Activated naive CD8-positive, alpha-beta T cell treated with anti-CD3 and anti-CD28 coated beads, Interleukin-2, amount 10 ng/mL, durations not matched to agents 7 days and 5 days (primary cell): ENCODE measurements at regions not wholly inside any gene's neighbourhood (a gene's known extent, or its start where the extent isn't known, plus 50 kb on each side); places are given as distances from the start of the nearest gene placed in this dataset.

Experiments
- ATAC-seq: fragments of 150-1000 bp; cut with Tn5 transposase; one replicate; pipeline ENCODE4 v1.10.0; 2021; ENCODE audit warnings: low read depth, moderate library complexity
- POLR2A ChIA-PET: fragments of 350-600 bp; sonication (Branson Sonifier 250); formaldehyde crosslinking; loops from one replicate; lab custom pipeline; 2021; ENCODE audit warnings: antibody characterized with exemption; lab: Charles Lee
- DNase-seq: peaks from one replicate; pipeline ENCODE4 v3.0.0; 2021
- H3K27ac Mint-ChIP-seq: one replicate; pipeline ENCODE4 v1.8.0; 2022; ENCODE audit warnings: mild to moderate bottlenecking, mixed read lengths
- H3K27me3 Mint-ChIP-seq: one replicate; pipeline ENCODE4 v1.8.0; 2022; ENCODE audit warnings: mild to moderate bottlenecking, moderate library complexity, mixed read lengths
- H3K36me3 Mint-ChIP-seq: one replicate; pipeline ENCODE4 v1.8.0; 2021; ENCODE audit warnings: mild to moderate bottlenecking, mixed read lengths
- H3K4me1 Mint-ChIP-seq: one replicate; pipeline ENCODE4 v1.8.0; 2021; ENCODE audit warnings: mixed read lengths
- H3K4me3 Mint-ChIP-seq: one replicate; pipeline ENCODE4 v1.8.0; 2022; ENCODE audit warnings: mild to moderate bottlenecking, moderate library complexity, mixed read lengths
- H3K9me3 Mint-ChIP-seq: one replicate; pipeline ENCODE4 v1.8.0; 2021; ENCODE audit warnings: mixed read lengths

DNA sequence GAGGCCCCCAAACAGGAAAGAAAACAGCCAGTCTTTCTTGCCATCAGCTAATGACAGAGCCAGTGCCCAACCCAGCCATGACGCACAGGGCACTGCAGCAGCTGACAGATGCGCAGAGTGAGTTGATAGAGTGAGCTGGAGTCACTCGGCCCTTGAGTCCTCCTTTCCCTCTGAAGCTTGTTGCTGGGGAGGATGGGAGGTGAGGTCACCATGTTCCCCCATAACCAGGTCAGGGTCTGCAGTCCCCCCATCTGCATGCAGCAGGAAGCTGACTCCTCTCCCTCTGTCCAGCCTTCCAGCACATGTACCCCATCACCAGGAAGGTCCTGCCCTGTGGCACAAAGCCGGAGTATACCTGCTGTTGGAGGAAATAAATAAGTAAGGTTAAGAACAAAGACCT is 174.6 kb downstream of the ABHD5 start:
- Mint-ChIP-seq H3K9me3 (no peaks in the 10 kb centered on the region), H3K27ac (no peak overlapping the region), H3K36me3 (no peaks in the 10 kb centered on the region), H3K27me3 (peaks cover 17% of the 10 kb centered on the region), H3K4me3 (no peak overlapping the region), H3K4me1 (no peaks in the 10 kb centered on the region)
- DNase-seq (no peak), ATAC-seq (no peak)
- POLR2A ChIA-PET = no interaction called here

- Mint-ChIP-seq H3K36me3 (no peaks in the 10 kb centered on the region), H3K27me3 (peaks cover 17% of the 10 kb centered on the region)
- POLR2A ChIA-PET = no interaction called here
Measured at GRCh38 chr3:43865887-43866528, 175.3 kb downstream of the ABHD5 start.

GRCh38 chr3:43866529-43867353 is 176.0 kb downstream of the ABHD5 start:
- H3K4me3 Mint-ChIP-seq = no peak overlapping the region
- DNase-seq (no peak), ATAC-seq (no peak)
- H3K36me3 Mint-ChIP-seq = no peaks in the 10 kb centered on the region
- H3K4me1 Mint-ChIP-seq = no peaks in the 10 kb centered on the region
- no peak overlapping the region for H3K27ac Mint-ChIP-seq
- POLR2A ChIA-PET = no interaction called here
- H3K9me3 Mint-ChIP-seq = no peaks in the 10 kb centered on the region
- H3K27me3 Mint-ChIP-seq = peaks cover 18% of the 10 kb centered on the region

More at GRCh38 chr3:43865887-43866528, 175.3 kb downstream of the ABHD5 start:
- DNase-seq (no peak), ATAC-seq (no peak)
- Mint-ChIP-seq H3K4me1 (no peaks in the 10 kb centered on the region), H3K9me3 (no peaks in the 10 kb centered on the region), H3K27ac (no peak overlapping the region), H3K4me3 (no peak overlapping the region)

GRCh38 chr3:43867436-43868072 is 176.8 kb downstream of the ABHD5 start:
- Mint-ChIP-seq H3K4me3 (no peak overlapping the region), H3K9me3 (no peaks in the 10 kb centered on the region), H3K27ac (no peak overlapping the region), H3K36me3 (no peaks in the 10 kb centered on the region), H3K4me1 (no peaks in the 10 kb centered on the region), H3K27me3 (peaks cover 26% of the 10 kb centered on the region)
- no peak for DNase-seq
- POLR2A ChIA-PET = no interaction called here
- no peak for ATAC-seq

- H3K9me3 Mint-ChIP-seq = peaks cover 2% of the 10 kb centered on the region
- H3K27ac Mint-ChIP-seq = no peak overlapping the region
- no peaks in the 10 kb centered on the region for H3K36me3 Mint-ChIP-seq
- POLR2A ChIA-PET = no interaction called here
- DNase-seq (no peak), ATAC-seq (no peak)
- no peaks in the 10 kb centered on the region for H3K4me1 Mint-ChIP-seq
- peaks cover 22% of the 10 kb centered on the region for H3K27me3 Mint-ChIP-seq
- no peak overlapping the region for H3K4me3 Mint-ChIP-seq
Measured at GRCh38 chr3:43869491-43869890, 178.8 kb downstream of the ABHD5 start.

DNA sequence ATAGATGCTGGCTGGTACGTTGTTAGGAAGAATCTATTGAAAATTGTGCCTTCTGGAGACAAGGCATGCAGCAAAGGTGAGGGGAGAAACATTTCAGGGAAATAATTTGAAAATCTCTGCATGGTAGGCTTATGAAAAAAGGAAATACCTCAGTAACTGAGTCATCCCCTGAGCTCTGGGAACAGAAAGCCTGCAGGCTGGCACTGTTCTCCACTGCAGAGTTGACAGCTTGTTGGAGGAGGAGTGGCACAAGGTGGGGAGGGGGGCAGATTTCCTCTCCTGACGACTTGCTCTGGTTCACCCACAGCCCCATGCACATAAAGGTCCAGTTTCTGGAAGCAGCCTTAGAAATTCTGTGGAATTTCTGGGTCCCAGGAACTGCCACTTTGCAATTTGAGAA is 179.4 kb downstream of the ABHD5 start:
- H3K4me1 Mint-ChIP-seq = no peaks in the 10 kb centered on the region
- H3K9me3 Mint-ChIP-seq = peaks cover 2% of the 10 kb centered on the region
- no peak overlapping the region for H3K27ac Mint-ChIP-seq
- H3K36me3 Mint-ChIP-seq = no peaks in the 10 kb centered on the region
- H3K4me3 Mint-ChIP-seq = no peak overlapping the region
- ATAC-seq = no peak
- DNase-seq = no peak
- peaks cover 19% of the 10 kb centered on the region for H3K27me3 Mint-ChIP-seq
- POLR2A ChIA-PET = no interaction called here

DNA sequence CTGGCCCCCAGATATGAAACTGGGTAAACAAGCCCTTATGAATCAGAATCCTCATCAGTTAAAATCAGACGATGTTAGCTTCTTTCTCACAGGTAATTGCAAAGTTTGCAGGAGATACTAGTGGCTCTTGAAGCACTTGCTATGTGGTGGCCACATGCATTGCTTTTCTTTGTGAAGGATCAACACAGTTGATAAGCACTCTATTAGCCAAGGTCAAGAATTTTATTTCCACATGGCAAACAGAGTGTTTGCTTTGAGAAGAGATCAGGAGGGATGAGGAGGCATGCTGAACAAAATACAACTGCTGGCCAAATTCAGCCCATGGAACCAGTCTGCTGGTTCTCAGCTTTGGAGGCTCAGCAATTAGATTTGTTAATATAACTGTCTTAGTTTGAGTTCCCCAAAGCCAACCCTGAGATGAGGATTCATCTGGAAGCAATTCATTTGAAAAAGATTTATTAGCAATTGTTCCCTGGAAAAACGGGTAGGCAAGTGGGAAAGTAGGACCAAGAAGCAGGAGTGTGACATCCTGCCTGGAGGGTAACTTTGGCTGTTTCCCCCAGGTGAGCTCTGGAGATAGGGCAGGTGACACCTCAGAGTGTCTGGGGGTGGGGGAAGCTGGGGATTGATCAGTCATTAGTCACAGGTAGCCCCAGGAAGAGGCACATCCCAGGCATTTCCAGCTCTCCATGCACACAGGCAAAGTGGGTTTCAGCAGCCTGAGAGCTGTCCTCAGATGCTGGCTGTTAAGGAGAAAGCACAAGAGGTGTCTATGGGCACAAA is 180.3 kb downstream of the ABHD5 start:
- peaks cover 19% of the 10 kb centered on the region for H3K27me3 Mint-ChIP-seq
- no peaks in the 10 kb centered on the region for H3K36me3 Mint-ChIP-seq

GRCh38 chr3:43871627-43872245 is 181.0 kb downstream of the ABHD5 start:
- H3K4me3 Mint-ChIP-seq = no peak overlapping the region
- ATAC-seq (no peak), DNase-seq (no peak)
- POLR2A ChIA-PET = no interaction called here
- H3K27me3 Mint-ChIP-seq = peaks cover 19% of the 10 kb centered on the region
- H3K36me3 Mint-ChIP-seq = no peaks in the 10 kb centered on the region
- H3K9me3 Mint-ChIP-seq = peaks cover 2% of the 10 kb centered on the region
- no peak overlapping the region for H3K27ac Mint-ChIP-seq
- no peaks in the 10 kb centered on the region for H3K4me1 Mint-ChIP-seq

More for the DNA sequence above, 180.3 kb downstream of the ABHD5 start:
- H3K4me1 Mint-ChIP-seq = no peaks in the 10 kb centered on the region
- no peak overlapping the region for H3K4me3 Mint-ChIP-seq
- H3K27ac Mint-ChIP-seq = no peak overlapping the region
- ATAC-seq = no peak
- no peak for DNase-seq
- peaks cover 2% of the 10 kb centered on the region for H3K9me3 Mint-ChIP-seq
- POLR2A ChIA-PET = no interaction called here

DNA sequence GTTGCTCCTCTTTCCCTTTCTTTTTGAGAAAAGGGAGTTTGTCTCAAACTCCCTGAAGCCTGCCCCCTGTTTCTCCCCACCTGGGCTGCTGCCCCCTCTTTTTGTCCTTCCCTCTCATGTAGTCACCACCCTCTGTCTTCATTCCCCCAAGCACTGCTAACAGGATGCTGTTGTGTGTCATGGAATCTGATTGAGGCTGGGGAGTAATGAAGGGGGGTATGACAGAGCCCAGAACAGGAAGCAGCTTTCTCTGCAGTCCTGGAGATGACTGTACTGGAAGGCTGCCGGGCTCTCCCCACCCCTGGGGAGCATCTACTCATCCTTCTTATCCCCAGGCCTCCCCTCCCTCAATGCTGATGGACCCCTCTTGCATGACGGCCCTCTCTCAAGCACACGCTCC is 181.6 kb downstream of the ABHD5 start:
- POLR2A ChIA-PET = no interaction called here
- no peak for ATAC-seq
- Mint-ChIP-seq H3K9me3 (peaks cover 2% of the 10 kb centered on the region), H3K36me3 (no peaks in the 10 kb centered on the region), H3K27ac (no peak overlapping the region), H3K27me3 (peaks cover 16% of the 10 kb centered on the region), H3K4me1 (no peaks in the 10 kb centered on the region), H3K4me3 (no peak overlapping the region)
- no peak for DNase-seq

- Mint-ChIP-seq H3K36me3 (no peaks in the 10 kb centered on the region), H3K27ac (no peak overlapping the region), H3K4me3 (no peak overlapping the region), H3K27me3 (peaks cover 16% of the 10 kb centered on the region), H3K9me3 (peaks cover 2% of the 10 kb centered on the region), H3K4me1 (no peaks in the 10 kb centered on the region)
- ATAC-seq (no peak), DNase-seq (no peak)
- POLR2A ChIA-PET = no interaction called here
Measured at GRCh38 chr3:43872901-43873300, 182.2 kb downstream of the ABHD5 start.

GRCh38 chr3:43873723-43874122 is 183.0 kb downstream of the ABHD5 start:
- no peak for ATAC-seq
- no peak for DNase-seq
- Mint-ChIP-seq H3K9me3 (peaks cover 2% of the 10 kb centered on the region), H3K4me1 (no peaks in the 10 kb centered on the region), H3K27ac (no peak overlapping the region), H3K36me3 (no peaks in the 10 kb centered on the region), H3K4me3 (no peak overlapping the region), H3K27me3 (peaks cover 16% of the 10 kb centered on the region)
- POLR2A ChIA-PET = no interaction called here

DNA sequence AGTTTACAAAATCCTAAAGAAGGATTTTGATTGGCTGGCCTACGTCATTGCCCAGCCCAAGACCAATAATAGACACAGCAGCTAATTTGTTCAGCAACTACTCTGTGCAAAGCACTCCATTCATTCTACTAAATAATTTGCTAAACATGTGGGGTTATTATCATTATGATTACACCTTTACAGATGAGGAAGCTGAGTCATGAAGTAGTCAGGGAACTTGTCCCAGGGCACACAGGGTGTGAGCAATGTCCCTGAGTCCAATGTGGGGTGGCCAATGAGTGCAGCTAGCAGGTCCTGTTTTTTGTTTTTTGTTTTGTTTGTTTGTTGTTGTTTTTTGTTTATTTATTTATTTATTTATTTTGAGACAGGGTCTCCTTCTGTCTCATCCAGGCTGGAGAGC is 183.6 kb downstream of the ABHD5 start:
- Mint-ChIP-seq H3K27ac (no peak overlapping the region), H3K4me3 (no peak overlapping the region), H3K9me3 (peaks cover 2% of the 10 kb centered on the region), H3K36me3 (no peaks in the 10 kb centered on the region), H3K27me3 (peaks cover 12% of the 10 kb centered on the region), H3K4me1 (no peaks in the 10 kb centered on the region)
- POLR2A ChIA-PET = no interaction called here
- DNase-seq (no peak), ATAC-seq (no peak)

- DNase-seq (no peak), ATAC-seq (no peak)
- Mint-ChIP-seq H3K4me1 (no peaks in the 10 kb centered on the region), H3K27ac (no peak overlapping the region), H3K9me3 (peaks cover 2% of the 10 kb centered on the region), H3K27me3 (peaks cover 12% of the 10 kb centered on the region), H3K4me3 (no peak overlapping the region), H3K36me3 (no peaks in the 10 kb centered on the region)
- POLR2A ChIA-PET = no interaction called here
Measured at GRCh38 chr3:43874731-43875130, 184.0 kb downstream of the ABHD5 start.
